Colonic mucosa (tissue), 4 donors: ENCODE measurements at regions not wholly inside any gene's neighbourhood (a gene's known extent, or its start where the extent isn't known, plus 50 kb on each side); places are given as distances from the start of the nearest gene placed in this dataset.

Source experiments
- DNase-seq: peaks from one replicate; pipeline ENCODE4 v3.0.0-alpha.2; 2020
- H3K27ac ChIP-seq: fragments of 200-600 bp; one replicate; pipeline ENCODE4 v1.8.0; 2021
- H3K27me3 ChIP-seq: fragments of 200-600 bp; one replicate; pipeline ENCODE4 v1.8.0; 2021
- H3K36me3 ChIP-seq: fragments of 200-600 bp; one replicate; pipeline ENCODE4 v1.8.0; 2021
- H3K4me1 ChIP-seq: fragments of 200-600 bp; one replicate; pipeline ENCODE4 v1.8.0; 2021; ENCODE audit warnings: mild to moderate bottlenecking
- H3K4me3 ChIP-seq: fragments of 200-600 bp; one replicate; pipeline ENCODE4 v1.8.0; 2021
- H3K9ac ChIP-seq, 2 donors: one replicate each; pipeline ENCODE4 v1.7.0; 2013; ENCODE audit warnings: control low read depth in 2 of 2, low read depth in 2 of 2, low read length in 2 of 2
- H3K9me3 ChIP-seq: fragments of 200-600 bp; one replicate; pipeline ENCODE4 v1.8.0; 2021
- CTCF ChIP-seq: fragments of 200-600 bp; IDR thresholded peaks from one replicate; pipeline ENCODE4 v1.8.0; 2022; ENCODE audit warnings: antibody characterized with exemption, mild to moderate bottlenecking
- intact Hi-C: fragments of 100-400 bp; cut with DNase I; formaldehyde crosslinking; loops from one replicate; pipeline ENCODE4 v1.14.1; 2022
- donor health status: healthy.
- donor health status: DM: no; HTN: no; CAD: no.
- donor health status: DM: no; HTN: no; CAD: no.

GRCh38 chr2:220348206-220348605 is 720.8 kb downstream of the SLC4A3 start:
- Histone ChIP-seq H3K27ac (no peak overlapping the region), H3K27me3 (no peaks in the 10 kb centered on the region), H3K9me3 (no peaks in the 10 kb centered on the region), H3K4me3 (no peak overlapping the region), H3K36me3 (no peaks in the 10 kb centered on the region), H3K9ac (no peak overlapping the region), H3K4me1 (no peaks in the 10 kb centered on the region)
- no peak for DNase-seq
- intact Hi-C loops, result no loop called here
- TF ChIP-seq CTCF, result no peak

- Histone ChIP-seq H3K4me1 (no peaks in the 10 kb centered on the region), H3K4me3 (no peak overlapping the region), H3K36me3 (no peaks in the 10 kb centered on the region), H3K27me3 (no peaks in the 10 kb centered on the region), H3K9me3 (no peaks in the 10 kb centered on the region), H3K27ac (no peak overlapping the region), H3K9ac (no peak overlapping the region)
- TF ChIP-seq CTCF, result no peak
- intact Hi-C loops, result no loop called here
- no peak for DNase-seq
These were observed 726.5 kb downstream of the SLC4A3 start for GRCh38 chr2:220353897-220354296.

GRCh38 chr2:220356076-220356475 is 728.6 kb downstream of the SLC4A3 start:
- intact Hi-C loops, result no loop called here
- Histone ChIP-seq H3K9me3 (no peaks in the 10 kb centered on the region), H3K36me3 (no peaks in the 10 kb centered on the region), H3K27ac (no peak overlapping the region), H3K9ac (no peak overlapping the region), H3K27me3 (no peaks in the 10 kb centered on the region), H3K4me1 (no peaks in the 10 kb centered on the region), H3K4me3 (no peak overlapping the region)
- no peak for TF ChIP-seq CTCF
- DNase-seq, result no peak

GRCh38 chr2:220365023-220365422 is 737.6 kb downstream of the SLC4A3 start:
- TF ChIP-seq CTCF, result no peak
- Histone ChIP-seq H3K9ac (no peak overlapping the region), H3K27ac (no peak overlapping the region), H3K4me1 (no peaks in the 10 kb centered on the region), H3K4me3 (no peak overlapping the region), H3K27me3 (no peaks in the 10 kb centered on the region), H3K36me3 (no peaks in the 10 kb centered on the region), H3K9me3 (no peaks in the 10 kb centered on the region)
- no peak for DNase-seq
- intact Hi-C loops, result no loop called here

- no peak for DNase-seq
- Histone ChIP-seq H3K4me3 (no peak overlapping the region), H3K9me3 (no peaks in the 10 kb centered on the region), H3K36me3 (no peaks in the 10 kb centered on the region), H3K4me1 (no peaks in the 10 kb centered on the region), H3K27me3 (no peaks in the 10 kb centered on the region), H3K9ac (no peak overlapping the region), H3K27ac (no peak overlapping the region)
- TF ChIP-seq CTCF, result no peak
- intact Hi-C loops, result no loop called here
These were observed 739.3 kb downstream of the SLC4A3 start for GRCh38 chr2:220366765-220367164.

GRCh38 chr2:220370764-220371163 is 743.3 kb downstream of the SLC4A3 start:
- no peaks in the 10 kb centered on the region for H3K27me3 ChIP-seq
- no peaks in the 10 kb centered on the region for H3K4me1 ChIP-seq
- H3K27ac ChIP-seq, result no peak overlapping the region
- H3K36me3 ChIP-seq, result no peaks in the 10 kb centered on the region
- no peak for TF ChIP-seq CTCF
- intact Hi-C loops, result no loop called here
- no peak for DNase-seq
- H3K9me3 ChIP-seq, result no peaks in the 10 kb centered on the region
- H3K9ac ChIP-seq, result no peak overlapping the region
- H3K4me3 ChIP-seq, result no peak overlapping the region
